KMS-11 (cell line): ENCODE measurements at regions not wholly inside any gene's neighbourhood (a gene's known extent, or its start where the extent isn't known, plus 50 kb on each side); places are given as distances from the start of the nearest gene placed in this dataset.

Experiments used
- H2AFZ ChIP-seq: fragments of 200-600 bp; sonication (generic); 2 replicates; pipeline ENCODE4 v1.6.1; 2016; ENCODE audit warnings: antibody characterized with exemption, mixed run types, low read depth
- H3K27ac ChIP-seq: fragments of 200-600 bp; sonication (generic); 2 replicates; pipeline ENCODE4 v1.6.1; 2016; ENCODE audit warnings: mild to moderate bottlenecking, mixed run types
- H3K27me3 ChIP-seq: fragments of 200-600 bp; sonication (generic); 2 replicates; pipeline ENCODE4 v1.6.1; 2017; ENCODE audit warnings: mild to moderate bottlenecking, low read depth, mixed run types, moderate library complexity; ENCODE audit not compliant: insufficient read depth
- H3K36me3 ChIP-seq: fragments of 200-600 bp; sonication (generic); 2 replicates; pipeline ENCODE4 v1.6.1; 2017; ENCODE audit warnings: mild to moderate bottlenecking, mixed run types; ENCODE audit not compliant: insufficient read depth
- H3K4me1 ChIP-seq: fragments of 200-600 bp; sonication (generic); 2 replicates; pipeline ENCODE4 v1.6.1; 2016; ENCODE audit warnings: mild to moderate bottlenecking, low read depth, mixed run types; ENCODE audit not compliant: poor library complexity, severe bottlenecking
- H3K4me2 ChIP-seq: fragments of 200-600 bp; sonication (generic); 2 replicates; pipeline ENCODE4 v1.7.0; 2016; ENCODE audit warnings: mild to moderate bottlenecking, mixed run types
- H3K4me3 ChIP-seq: fragments of 200-600 bp; sonication (generic); IDR thresholded peaks from 2 replicates; pipeline ENCODE4 v1.6.1; 2017; ENCODE audit warnings: low read depth, low read length, mixed read lengths; ENCODE audit not compliant: insufficient read depth
- H3K79me2 ChIP-seq: fragments of 200-600 bp; sonication (generic); 2 replicates; pipeline ENCODE4 v1.6.1; 2016; ENCODE audit warnings: low read depth, mixed run types; ENCODE audit not compliant: insufficient read depth
- H3K9ac ChIP-seq: fragments of 200-600 bp; sonication (generic); 2 replicates; pipeline ENCODE4 v1.6.1; 2016; ENCODE audit warnings: mild to moderate bottlenecking, mixed run types
- H4K20me1 ChIP-seq: fragments of 200-600 bp; sonication (generic); 2 replicates; pipeline ENCODE4 v1.6.1; 2016; ENCODE audit warnings: mild to moderate bottlenecking, mixed run types; ENCODE audit not compliant: insufficient read depth
- TF ChIP-seq, protein P1 (sequence below): fragments of 200-600 bp; sonication (generic); conservative IDR thresholded peaks from 2 replicates; pipeline ENCODE4 v1.6.1; 2017; ENCODE audit warnings: low read depth, mild to moderate bottlenecking, antibody characterized with exemption, low read length, moderate library complexity, mixed read lengths

- Histone ChIP-seq H4K20me1 (no peaks in the 10 kb centered on the region), H3K4me2 (no peak overlapping the region), H3K4me3 (no peak overlapping the region), H3K27me3 (no peaks in the 10 kb centered on the region), H3K4me1 (no peaks in the 10 kb centered on the region), H3K79me2 (no peaks in the 10 kb centered on the region), H3K36me3 (no peaks in the 10 kb centered on the region), H2AFZ (no peak overlapping the region), H3K9ac (no peak overlapping the region), H3K27ac (no peak overlapping the region)
- TF ChIP-seq, protein P1, sequence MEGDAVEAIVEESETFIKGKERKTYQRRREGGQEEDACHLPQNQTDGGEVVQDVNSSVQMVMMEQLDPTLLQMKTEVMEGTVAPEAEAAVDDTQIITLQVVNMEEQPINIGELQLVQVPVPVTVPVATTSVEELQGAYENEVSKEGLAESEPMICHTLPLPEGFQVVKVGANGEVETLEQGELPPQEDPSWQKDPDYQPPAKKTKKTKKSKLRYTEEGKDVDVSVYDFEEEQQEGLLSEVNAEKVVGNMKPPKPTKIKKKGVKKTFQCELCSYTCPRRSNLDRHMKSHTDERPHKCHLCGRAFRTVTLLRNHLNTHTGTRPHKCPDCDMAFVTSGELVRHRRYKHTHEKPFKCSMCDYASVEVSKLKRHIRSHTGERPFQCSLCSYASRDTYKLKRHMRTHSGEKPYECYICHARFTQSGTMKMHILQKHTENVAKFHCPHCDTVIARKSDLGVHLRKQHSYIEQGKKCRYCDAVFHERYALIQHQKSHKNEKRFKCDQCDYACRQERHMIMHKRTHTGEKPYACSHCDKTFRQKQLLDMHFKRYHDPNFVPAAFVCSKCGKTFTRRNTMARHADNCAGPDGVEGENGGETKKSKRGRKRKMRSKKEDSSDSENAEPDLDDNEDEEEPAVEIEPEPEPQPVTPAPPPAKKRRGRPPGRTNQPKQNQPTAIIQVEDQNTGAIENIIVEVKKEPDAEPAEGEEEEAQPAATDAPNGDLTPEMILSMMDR: no peak
These were observed 342.3 kb upstream of the ADARB2 start for GRCh38 chr10:2079603-2080078.

- H4K20me1 ChIP-seq: no peaks in the 10 kb centered on the region
- H3K4me2 ChIP-seq: no peak overlapping the region
These were observed 339.9 kb upstream of the ADARB2 start for GRCh38 chr10:2077231-2077630.

DNA sequence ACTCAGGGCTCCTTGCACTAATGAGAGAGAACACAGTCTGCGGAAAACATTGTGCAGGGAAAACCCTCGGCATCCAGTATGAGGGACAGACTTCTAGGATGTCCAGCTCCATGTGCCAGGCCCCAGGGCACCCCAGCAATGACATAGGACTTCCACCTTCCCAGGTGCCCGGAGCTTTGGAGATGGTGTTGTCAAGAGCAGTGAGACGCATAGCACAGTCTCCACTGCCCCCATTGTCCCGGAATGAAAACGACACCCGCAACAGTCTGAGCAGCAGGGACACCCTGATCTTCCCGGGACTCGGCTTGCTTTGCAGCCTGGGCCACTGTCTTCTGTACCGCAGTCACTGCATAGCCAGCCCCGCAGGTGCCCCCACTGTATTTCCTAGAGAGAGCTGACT is 339.2 kb upstream of the ADARB2 start:
- no peaks in the 10 kb centered on the region for H3K36me3 ChIP-seq
- H3K27ac ChIP-seq: no peak overlapping the region
- no peak overlapping the region for H3K4me3 ChIP-seq
- no peaks in the 10 kb centered on the region for H3K79me2 ChIP-seq
- H3K4me1 ChIP-seq: no peaks in the 10 kb centered on the region
- no peak overlapping the region for H3K4me2 ChIP-seq
- no peaks in the 10 kb centered on the region for H3K27me3 ChIP-seq
- H4K20me1 ChIP-seq: no peaks in the 10 kb centered on the region
- TF ChIP-seq, protein P1: no peak
- no peak overlapping the region for H2AFZ ChIP-seq
- H3K9ac ChIP-seq: no peak overlapping the region

More at GRCh38 chr10:2077231-2077630, 339.9 kb upstream of the ADARB2 start:
- Histone ChIP-seq H3K9ac (no peak overlapping the region), H2AFZ (no peak overlapping the region), H3K27me3 (no peaks in the 10 kb centered on the region), H3K27ac (no peak overlapping the region), H3K4me3 (no peak overlapping the region), H3K36me3 (no peaks in the 10 kb centered on the region), H3K4me1 (no peaks in the 10 kb centered on the region), H3K79me2 (no peaks in the 10 kb centered on the region)
- TF ChIP-seq, protein P1: no peak

DNA sequence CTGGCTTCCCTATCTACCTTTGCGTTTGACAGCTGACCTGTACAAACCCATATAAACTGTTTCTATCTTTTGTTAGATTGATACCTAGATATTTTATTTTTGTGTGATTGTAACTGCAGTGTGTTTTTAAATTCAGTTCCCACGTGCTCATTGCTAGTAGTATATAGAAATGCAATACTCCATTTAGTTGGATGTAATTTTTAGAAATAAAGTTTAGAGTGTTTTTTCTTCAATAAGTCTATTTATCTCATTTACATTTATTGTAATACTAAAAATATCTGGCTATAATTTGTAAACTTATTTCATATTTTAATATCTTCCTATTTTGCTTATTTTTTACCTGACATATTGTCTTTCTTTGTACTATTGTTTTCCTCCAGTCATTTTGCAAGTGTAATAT is 329.7 kb upstream of the ADARB2 start:
- H3K9ac ChIP-seq: no peak overlapping the region
- H2AFZ ChIP-seq: no peak overlapping the region
- H3K4me1 ChIP-seq: no peaks in the 10 kb centered on the region
- H3K4me3 ChIP-seq: no peak overlapping the region
- no peak overlapping the region for H3K27ac ChIP-seq
- no peaks in the 10 kb centered on the region for H3K27me3 ChIP-seq
- H3K4me2 ChIP-seq: no peak overlapping the region
- H3K79me2 ChIP-seq: no peaks in the 10 kb centered on the region
- no peaks in the 10 kb centered on the region for H3K36me3 ChIP-seq
- H4K20me1 ChIP-seq: no peaks in the 10 kb centered on the region
- TF ChIP-seq, protein P1: no peak
